Islet precursor cell (in vitro differentiated cells): ENCODE measurements at regions not wholly inside any gene's neighbourhood (a gene's known extent, or its start where the extent isn't known, plus 50 kb on each side); places are given as distances from the start of the nearest gene placed in this dataset.

ENCODE experiments used
- DNase-seq: peaks from one replicate; pipeline ENCODE4 v3.0.0-alpha.2; 2018

DNA sequence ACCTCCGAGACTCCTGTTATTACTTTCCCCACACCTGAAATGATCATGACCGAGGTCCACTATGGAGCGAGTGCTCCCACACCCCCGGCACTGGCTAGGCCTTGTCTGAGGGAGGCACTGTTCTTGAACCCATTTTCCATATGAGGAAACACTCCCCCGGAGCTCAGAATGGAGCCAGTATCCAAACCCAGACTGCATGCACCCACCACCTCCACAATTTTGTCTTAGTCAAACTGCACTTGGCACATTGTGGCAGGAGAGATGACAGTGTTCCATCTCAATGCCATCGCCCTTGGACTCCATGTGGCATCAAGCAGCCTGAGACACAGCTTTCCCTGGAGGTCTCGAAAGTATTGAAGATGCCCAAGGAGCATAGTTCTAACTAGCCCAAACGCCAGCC, 154.1 kb downstream of the NUP210 start:
- DNase-seq = no peak

DNA sequence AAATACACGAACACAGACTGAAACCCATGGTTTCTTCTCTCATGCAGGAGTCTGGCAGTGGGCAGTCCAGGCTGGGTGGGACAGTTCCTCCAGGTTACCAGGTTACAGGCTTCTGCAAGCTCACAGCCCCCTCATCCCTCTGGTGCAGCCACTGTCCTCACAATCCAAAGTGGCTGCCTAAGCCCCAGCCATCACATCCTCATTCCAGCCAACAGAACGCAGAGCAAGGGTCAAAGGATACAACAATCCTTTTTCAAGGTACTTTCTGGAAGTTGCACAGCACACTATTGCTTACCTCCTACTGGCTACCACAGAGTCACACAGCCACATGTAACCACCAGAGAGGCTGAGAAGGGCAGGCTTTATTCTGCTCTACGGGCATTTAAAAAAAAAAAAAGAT, 154.6 kb downstream of the NUP210 start:
- no peak for DNase-seq

DNA sequence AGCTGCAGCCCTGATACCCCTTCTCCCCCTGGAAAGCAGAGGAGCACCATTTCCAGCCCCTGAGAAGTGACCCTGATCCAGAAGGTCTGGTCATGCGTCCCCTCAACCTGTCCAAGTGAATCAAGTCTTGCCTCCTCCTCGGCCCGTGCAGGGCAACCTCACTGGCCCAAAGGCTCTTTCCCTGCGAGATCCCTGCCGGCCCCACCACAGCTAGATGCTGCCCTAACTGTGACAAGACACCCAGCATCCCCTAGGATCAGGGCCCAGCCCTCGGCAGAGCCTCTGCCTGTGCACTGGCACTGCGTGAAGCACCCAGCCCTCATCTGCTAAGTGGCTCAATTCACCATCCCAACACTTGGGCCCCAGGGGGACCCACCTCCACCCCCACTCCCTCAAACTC, 155.1 kb downstream of the NUP210 start:
- no peak for DNase-seq

DNA sequence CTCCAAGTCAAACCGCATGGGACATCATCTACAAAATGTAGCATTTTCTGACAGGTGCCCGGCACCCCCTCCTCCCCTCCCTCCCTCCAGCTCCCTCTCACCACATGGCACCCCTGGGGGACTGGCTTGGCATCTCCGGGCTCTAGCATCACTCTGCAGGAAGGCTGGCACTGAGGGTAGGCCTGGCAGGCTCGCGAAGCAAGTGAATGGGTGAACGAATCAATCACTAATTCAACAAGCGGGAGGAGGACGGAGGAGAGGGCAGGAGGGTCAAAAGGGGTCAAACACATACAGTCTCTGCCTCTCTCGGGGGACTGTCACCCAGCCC, 155.7 kb downstream of the NUP210 start:
- no peak for DNase-seq

DNA sequence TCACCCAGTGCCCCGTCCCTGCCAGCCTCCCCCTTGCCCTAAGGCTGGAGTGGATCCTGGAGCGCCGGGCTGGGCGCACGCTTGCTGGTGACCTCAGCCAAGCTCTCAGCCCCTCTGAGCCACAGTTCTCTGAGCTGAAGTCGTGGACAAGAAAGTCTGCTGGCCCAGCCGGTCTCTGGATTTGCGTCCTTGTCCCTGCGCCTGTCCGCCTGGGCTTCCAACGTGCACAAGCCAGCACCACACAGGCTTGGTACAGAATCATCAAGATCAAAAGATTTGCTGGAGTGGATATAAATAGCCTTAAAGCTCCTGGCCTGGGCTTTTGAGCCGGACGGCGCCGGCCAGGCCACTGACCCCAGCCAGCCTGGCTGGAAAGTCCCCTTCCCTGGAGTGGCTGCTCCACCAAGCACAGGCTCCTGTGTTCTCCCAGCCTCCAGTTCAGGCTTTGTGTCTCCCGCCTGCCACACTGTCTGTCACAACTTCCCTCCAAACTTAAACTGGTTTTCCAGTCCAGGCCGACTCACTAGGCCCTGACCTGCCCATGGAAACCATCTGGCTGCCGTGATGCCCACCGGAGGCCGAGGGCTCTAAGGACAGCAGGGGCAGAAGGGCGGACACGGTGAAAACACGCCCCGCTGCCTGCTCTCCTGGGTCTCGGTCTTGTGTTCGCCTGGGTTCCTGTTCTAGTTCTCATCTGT, 156.2 kb downstream of the NUP210 start:
- no peak for DNase-seq

DNA sequence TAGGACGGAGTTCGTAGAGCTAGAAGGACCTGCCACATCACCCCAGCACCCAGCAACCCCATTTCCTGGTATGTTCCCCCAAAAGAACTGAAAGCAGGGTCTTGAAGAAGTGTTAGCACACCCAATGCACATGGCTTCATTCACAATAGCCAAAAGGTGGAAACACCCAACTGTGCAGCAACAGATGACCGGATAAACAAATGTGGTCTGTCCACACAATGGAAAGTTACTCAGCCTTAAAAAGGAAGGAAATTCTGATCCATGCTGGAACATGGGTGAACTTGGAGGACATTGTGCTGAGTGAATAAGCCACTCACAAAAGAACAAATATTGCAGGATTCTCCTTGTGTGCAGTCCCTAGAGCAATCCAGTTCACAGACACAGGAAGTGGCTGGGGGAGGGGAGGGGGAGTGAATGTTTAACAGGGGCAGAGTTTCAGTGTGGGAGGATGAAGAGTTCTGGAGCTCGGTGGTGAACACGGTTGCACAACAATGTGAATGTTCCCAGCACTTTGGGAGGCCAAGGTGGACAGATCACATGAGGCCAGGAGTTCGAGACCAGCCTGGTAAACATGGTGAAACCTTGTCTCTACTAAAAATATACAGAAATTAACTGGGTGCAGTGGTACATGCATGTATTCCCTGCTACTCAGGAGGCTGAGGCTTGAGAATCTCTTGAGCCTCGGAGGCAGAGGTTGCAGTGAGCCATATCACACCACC, 157.5 kb downstream of the NUP210 start:
- no peak for DNase-seq

DNA sequence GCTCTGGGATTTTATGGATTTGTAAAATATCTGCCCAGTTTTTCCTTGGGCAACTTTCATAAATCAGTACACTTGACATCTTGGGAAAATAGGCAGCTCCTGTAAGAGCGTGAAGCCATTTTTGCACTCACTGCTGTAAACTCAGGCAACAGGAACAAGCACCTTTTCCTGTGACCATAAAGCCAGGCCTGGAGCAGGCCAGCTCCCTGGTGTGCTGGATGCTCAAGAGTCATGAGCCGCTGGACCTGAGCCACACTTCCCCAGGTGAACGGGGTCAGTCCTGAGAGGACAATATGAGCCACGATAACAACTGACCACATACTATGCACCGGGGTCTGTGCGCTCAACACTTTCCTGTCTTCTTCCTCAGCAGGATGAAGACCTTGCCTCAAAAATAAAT, 158.2 kb downstream of the NUP210 start:
- DNase-seq = no peak

DNA sequence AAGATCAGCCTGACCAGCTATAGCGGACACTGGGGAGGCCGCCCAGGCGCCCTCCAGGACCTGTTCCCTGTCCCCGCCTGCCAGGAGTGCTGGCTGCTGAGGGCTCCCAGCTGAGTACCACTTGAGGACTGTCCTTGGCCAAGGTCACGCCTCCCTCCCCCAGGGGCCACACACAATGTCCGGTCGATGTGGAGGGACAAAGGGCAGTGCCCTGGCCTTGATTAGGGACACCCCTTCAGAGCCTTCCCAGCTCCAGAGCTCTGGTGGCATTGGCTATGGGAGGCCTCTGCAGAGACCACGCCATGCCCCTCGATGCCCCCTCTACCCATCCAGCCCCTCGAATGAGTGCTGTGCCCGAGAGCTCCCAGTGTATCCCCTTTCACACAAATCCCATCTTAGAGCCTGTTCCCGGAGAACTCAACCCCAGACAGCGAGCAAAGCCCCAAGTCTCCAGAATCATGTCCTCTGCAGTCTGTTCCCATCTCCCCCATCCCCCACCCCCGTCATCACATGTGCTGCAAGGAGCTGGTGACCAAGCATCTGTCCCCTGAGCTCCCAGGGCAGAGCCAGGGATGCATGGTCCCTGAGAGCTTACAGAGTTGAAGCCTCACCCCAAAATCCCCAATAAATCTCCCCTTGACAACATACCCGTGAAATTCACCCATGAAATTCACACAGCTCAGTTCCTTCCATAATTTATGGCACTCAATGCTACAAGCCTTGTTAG, 158.9 kb downstream of the NUP210 start:
- DNase-seq = no peak

DNA sequence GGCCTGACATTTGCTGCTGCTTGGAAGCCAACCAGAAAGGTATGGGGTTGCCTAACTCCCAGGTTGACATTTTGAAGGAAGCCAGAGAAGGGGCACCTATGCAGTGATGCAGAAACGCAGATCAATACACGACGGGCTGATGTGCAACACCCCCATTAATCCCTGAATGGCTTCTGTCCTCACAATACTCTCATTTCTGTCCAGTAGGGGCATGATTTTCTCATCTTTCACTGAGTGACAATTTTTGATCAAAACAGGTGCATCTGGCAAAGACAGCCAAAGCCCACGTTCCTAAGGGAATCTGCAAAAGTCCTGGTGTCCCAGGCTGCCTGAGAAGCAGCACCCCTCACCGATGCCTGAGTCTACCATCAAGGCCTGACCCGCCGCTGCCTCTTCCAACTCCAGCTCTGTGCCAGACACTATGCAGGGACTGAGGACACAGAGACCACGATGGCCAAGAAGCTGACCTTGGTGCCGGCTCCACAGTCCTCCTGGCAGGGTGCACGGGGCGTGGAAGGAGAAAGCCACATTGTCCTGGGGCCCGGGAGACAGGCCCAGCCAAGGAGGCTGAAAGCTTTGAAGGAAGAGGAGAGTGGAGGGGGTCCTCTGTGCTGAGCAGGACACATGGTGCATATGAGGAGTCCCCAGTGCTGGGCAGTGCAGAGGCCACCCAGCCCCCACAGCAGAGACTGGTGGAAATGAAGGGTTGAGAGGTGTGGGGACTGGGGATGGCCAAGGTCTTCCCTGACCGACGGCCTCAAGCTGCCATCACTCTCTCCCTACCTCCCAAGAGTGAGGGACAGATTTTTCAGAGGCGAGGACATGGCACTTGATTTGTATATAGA, 159.6 kb downstream of the NUP210 start:
- DNase-seq = no peak

DNA sequence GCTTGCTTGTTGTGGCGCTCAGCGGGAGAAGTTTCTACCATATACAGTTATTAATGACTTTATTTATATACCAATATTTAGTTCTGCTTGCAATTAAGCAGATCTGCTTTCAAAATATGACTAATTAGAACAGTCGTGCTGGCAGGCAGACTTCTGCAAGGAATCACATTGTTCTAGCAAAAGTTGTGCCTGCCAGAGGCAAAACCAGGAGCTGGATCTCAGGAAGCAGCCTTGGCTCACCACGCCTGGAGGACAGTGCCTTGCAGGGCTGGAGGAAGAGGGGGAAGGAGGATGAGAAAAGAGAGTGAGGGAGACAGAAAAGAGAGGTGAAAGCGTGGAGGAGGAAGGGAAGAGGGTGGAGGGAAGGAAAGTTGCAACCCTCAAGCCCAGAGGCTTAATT, 160.3 kb downstream of the NUP210 start:
- DNase-seq = no peak

DNA sequence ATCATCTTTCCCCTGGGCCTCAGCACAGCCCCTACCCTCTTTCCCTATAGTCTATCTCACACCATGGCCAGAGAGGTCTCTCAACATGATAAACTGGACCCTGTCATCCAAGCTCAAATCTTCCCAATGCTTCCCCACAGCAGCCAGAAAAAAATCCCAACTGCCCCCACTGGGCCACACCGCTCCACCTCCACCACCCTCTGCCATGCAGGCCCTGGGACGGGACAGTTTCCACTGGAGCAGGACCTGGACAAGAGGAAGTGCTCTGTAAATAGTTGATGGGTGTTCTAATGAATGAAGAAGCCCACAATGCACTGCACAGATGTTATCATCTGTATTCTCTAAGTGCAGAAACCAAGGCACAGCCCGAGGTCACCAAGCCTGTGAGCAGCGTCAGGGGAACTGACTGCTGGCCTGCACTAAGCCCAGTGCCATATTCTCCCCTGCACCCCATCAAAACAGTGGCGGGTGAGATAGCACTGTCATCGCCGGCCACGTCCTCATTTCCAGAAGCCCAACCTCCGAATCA, 161.1 kb downstream of the NUP210 start:
- DNase-seq = no peak

DNA sequence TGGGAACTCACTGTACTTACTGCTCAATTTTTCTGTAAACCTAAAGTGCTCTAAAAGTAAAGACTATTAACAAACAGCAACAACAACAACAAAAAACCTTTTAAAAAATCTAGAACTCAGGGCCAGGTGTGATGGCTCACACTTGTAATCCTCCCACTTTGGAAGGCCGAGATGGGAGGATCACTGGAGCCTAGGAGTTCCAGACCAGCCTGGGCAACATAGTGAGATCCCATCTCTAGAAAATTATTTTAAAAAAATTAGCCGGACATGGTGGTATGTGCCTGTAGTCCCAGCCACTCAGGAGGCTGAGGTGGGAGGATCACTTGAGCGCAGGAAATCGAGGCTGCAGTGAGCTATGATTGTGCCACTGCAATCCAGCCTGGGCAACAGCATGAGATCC, 161.8 kb downstream of the NUP210 start:
- DNase-seq = no peak

DNA sequence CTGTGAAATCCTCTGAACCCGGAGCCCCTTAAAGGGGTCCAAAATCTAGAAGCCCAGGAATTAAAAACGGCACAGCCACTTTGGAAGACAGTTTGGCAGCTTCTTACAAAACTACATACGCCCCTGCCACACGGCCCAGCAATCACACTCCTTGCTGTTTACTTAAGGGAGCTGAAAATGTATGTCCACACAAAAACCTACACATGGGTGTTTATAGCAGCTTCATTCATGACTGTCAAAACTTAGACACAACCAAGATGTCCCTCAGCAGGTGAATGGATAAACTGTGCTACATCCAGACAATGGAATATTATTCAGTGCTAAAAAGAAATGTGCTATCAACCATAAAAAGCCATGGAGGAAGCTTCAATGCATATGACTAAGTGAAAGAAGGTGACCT, 162.5 kb downstream of the NUP210 start:
- no peak for DNase-seq

DNA sequence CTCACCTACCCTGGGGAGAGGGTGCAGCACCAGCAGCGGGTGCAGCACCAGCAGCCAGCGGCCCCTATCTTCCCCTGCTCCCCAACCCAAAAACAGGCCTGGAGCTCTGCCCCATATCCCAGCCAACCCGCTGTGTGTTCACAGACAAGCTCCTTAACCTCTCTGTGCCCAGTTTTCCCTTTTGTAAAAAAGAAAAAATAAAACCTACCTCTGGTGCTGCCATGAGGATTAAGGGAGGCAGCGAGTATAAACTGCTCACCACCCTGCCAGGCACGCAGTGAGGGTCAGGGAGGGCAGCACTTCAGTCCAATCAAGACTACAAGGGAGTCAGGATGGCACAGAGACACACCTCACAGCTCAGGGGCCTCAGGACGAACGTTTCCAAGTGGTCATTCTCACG, 163.3 kb downstream of the NUP210 start:
- DNase-seq = no peak

DNA sequence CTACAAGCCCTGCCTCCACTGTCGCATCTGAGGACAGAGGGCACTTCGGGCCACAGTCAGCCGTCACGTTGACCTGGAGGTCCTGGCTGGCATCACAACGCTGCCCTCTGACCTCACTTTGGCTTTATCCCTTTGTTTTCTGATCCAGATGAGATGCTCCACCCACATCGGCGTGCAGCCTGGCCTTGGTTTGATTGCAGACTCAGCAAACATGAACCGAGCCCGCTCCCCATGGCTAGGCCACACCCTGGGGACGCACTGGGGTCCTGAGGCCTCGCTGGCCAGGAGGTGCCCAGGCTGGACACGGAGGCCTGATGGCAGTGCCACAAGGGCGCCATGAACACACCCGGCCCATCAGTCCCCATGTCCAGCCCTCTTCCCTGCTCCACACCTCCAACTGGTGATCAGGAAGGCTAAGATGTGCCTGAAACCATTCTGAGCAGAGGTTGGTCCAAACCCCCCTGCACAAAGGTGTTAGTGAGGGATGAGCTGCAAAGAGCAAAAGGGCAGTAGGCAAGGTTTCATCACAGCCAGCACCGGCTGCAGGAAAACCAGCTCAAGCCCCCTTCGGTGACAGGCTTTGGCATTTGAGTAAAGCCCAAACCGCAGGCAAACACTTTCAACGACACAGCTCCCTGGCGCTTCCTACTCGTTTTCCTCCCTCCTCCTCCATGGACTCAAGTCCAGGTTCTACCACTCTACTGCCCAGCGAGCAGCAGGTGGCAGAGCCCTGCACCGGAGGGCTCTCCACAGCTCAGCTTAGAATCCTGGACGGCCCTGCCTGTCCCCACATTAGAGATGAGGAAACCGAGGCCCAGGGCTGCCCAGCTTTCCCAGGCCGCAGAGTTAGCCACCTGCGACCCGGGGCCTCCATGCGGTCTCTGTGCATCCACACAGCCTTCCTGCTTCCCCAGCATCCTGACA, 165.8 kb downstream of the NUP210 start:
- no peak for DNase-seq

DNA sequence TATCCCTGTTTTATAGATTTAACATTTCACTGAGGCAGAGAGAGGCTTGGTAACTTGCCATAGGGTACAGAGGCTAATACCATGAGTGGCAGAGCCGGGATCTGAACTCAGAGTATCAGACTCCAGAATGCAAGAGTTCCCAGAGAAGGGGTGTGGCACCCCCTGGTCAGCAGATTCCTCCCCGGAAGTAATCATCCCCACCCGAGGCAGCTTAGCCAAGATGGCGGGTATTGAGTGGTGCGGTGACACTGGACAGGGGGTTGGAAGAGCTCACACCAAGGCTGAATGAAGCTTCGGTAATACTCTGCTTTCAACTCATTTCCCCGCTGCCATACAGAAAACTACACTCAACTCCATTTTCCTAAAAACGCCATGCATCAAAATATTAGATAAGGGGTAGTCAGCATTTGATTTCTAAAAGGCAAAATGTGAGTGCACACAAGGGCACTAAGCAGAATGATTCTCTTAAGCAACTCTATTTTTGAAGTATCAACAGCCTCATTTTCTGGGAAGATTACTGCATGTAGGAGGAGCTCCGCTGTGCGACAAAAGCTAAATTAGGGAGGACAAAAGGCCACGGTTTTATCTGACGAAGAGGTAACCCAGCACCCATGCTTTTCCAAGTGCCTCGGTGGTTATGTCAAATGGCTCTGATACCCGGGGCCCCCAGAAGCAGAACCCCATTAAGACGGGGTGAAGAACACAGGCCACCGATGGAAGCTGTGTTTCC, 166.7 kb downstream of the NUP210 start:
- DNase-seq = no peak

DNA sequence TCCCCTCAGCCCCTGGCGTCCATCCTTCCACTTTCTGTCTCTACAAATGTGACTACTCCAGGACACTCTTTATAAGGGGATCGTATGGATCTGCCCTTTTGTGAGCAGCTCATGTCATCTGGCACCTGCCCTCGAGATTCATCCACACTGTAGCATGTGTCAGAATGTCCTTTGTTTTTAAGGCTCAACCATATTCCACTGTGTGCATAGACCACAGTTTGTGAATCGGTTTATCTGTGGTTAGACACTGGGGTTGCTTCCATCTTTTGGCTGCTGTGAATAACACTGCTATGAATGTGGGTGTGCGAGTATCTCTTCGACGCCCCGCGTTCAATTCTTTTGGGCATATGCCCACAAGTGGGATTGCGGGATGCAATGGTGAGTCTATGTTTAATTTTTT, 167.9 kb downstream of the NUP210 start:
- no peak for DNase-seq

DNA sequence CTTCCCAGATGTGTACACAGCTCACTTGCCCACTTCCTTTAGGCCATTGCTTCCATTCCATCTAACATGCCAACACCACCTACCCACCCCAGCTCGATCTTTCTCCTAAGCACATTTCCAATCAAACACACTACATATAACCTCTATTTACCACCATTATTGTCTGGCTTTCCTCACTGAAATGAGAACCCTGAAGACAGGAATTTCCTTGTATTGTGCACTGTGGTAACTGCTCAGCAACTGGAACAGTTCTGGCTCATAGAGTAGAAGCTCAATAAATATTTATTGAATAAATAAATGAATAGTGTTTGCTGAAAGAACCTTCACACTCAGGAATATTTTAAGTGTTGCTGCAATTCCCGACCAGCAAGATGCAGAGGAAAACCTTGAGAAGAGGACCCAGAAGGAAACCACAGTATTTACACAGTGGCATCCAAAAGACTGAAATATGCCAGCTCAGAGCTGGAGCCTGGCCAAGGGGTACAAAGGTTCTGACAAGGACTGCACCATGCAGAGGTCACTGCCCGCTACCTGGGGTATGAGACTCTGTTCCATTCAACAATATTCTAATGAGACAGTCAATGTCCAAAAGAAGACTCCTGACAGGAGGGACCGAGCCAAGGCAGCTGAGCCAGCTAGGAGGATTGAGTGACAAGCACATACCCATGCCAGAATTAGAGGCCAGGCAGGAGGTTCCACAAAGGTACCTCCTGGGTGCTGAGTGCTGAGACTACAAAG, 168.8 kb downstream of the NUP210 start:
- no peak for DNase-seq

DNA sequence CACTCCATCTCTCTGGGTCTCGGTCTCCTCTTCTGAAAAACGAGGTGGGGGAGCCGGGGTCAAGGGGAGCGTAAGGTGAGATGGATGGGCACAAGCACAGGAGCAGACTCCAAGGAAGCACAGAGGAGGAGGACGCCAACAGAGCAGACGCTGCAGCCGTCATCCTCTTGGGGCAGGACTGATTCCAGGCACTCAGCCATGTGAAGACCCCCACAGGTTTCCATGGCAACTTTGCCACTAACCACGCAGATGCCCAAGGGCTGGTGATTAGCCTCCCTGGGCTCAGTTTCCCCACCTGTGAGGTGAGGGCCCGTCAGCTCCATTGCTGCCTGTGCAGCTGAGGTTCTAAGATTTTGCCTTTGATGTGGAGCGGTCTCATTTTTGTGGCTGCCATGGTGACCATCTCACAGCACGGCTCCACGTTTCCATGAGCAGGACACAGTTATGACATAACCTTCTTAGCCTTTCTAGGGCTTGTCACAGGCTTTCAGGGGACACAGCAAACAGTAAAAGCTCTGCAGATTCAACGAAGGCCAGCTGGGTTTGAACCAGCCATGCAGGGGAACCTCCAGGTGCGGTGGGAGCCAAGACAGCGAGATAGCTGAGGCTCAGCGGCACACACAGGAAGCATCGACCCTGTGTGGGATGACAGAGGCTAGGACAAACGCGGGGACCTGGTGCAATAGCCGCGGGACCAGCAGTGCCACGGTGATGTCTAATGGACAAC, 170.3 kb downstream of the NUP210 start:
- no peak for DNase-seq

DNA sequence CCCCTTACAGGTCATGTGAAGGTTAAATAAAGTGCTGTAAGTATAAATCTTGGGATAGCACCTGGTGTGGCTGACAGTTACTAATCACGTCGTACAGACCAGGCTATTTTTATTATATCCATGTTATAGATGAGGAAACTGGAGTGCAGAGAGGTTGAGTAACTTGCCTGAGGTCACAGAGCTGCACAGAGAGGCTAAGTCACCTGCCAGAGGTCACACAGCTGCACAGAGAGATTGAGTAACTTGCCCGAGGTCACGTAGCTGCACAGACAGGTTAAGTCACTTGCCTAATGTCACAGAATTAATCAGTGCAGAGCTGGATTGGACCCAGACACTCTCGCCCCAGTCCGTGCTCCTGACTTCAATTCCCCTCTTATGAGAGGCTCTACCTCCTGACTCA, 171.5 kb downstream of the NUP210 start:
- no peak for DNase-seq
